Activated naive CD4-positive, alpha-beta T cell treated with anti-CD3 and anti-CD28 coated beads for 36 hours (primary cell): ENCODE measurements at regions not wholly inside any gene's neighbourhood (a gene's known extent, or its start where the extent isn't known, plus 50 kb on each side); places are given as distances from the start of the nearest gene placed in this dataset.

Source experiments
- CTCF ChIA-PET: fragments of 350-600 bp; sonication (Branson Sonifier 250); formaldehyde crosslinking; loops from one replicate; lab custom pipeline; 2021; ENCODE audit warnings: antibody characterized with exemption; lab: Charles Lee
- DNase-seq: peaks from one replicate; pipeline ENCODE4 v3.0.0-alpha.2; 2020
- H3K27ac Mint-ChIP-seq: one replicate; pipeline ENCODE4 v1.8.0; 2021; ENCODE audit warnings: mild to moderate bottlenecking, mixed read lengths
- H3K27me3 Mint-ChIP-seq: one replicate; pipeline ENCODE4 v1.8.0; 2021; ENCODE audit warnings: low read depth, mixed read lengths
- H3K36me3 Mint-ChIP-seq: one replicate; pipeline ENCODE4 v1.8.0; 2021; ENCODE audit warnings: low read depth, mixed read lengths
- H3K4me1 Mint-ChIP-seq: one replicate; pipeline ENCODE4 v1.8.0; 2021; ENCODE audit warnings: low read depth, mixed read lengths
- H3K4me3 Mint-ChIP-seq: one replicate; pipeline ENCODE4 v1.8.0; 2021; ENCODE audit warnings: mild to moderate bottlenecking, moderate library complexity, mixed read lengths
- H3K9me3 Mint-ChIP-seq: one replicate; pipeline ENCODE4 v1.8.0; 2021; ENCODE audit warnings: mixed read lengths
- intact Hi-C: fragments of 100-400 bp; cut with micrococcal nuclease; formaldehyde crosslinking; loops from one replicate; pipeline ENCODE4 v1.15.1; 2023

- Mint-ChIP-seq H3K36me3 (no peaks in the 10 kb centered on the region), H3K4me1 (no peaks in the 10 kb centered on the region), H3K4me3 (no peak overlapping the region), H3K9me3 (no peaks in the 10 kb centered on the region), H3K27ac (no peak overlapping the region), H3K27me3 (peaks cover 18% of the 10 kb centered on the region)
- CTCF ChIA-PET, result no interaction called here
- intact Hi-C loops, result no loop called here
- DNase-seq, result no peak
Measured at GRCh38 chr12:58356794-58357193, 415.4 kb downstream of the ATP23 start.

- H3K4me3 Mint-ChIP-seq, result no peak overlapping the region
- H3K36me3 Mint-ChIP-seq, result no peaks in the 10 kb centered on the region
- H3K9me3 Mint-ChIP-seq, result no peaks in the 10 kb centered on the region
- H3K27ac Mint-ChIP-seq, result no peak overlapping the region
- peaks cover 16% of the 10 kb centered on the region for H3K27me3 Mint-ChIP-seq
- DNase-seq, result no peak
- no peaks in the 10 kb centered on the region for H3K4me1 Mint-ChIP-seq
- CTCF ChIA-PET, result no interaction called here
- intact Hi-C loops, result no loop called here
Measured at GRCh38 chr12:58357511-58357910, 416.1 kb downstream of the ATP23 start.

GRCh38 chr12:58358369-58358768 lies 417.0 kb downstream of the ATP23 start:
- H3K36me3 Mint-ChIP-seq, result no peaks in the 10 kb centered on the region
- CTCF ChIA-PET, result no interaction called here
- no peaks in the 10 kb centered on the region for H3K4me1 Mint-ChIP-seq
- intact Hi-C loops, result no loop called here
- DNase-seq, result no peak
- no peak overlapping the region for H3K4me3 Mint-ChIP-seq
- no peaks in the 10 kb centered on the region for H3K9me3 Mint-ChIP-seq
- H3K27ac Mint-ChIP-seq, result no peak overlapping the region
- peaks cover 13% of the 10 kb centered on the region for H3K27me3 Mint-ChIP-seq

- Mint-ChIP-seq H3K27me3 (peaks cover 8% of the 10 kb centered on the region), H3K4me3 (no peak overlapping the region), H3K9me3 (no peaks in the 10 kb centered on the region), H3K27ac (no peak overlapping the region), H3K36me3 (no peaks in the 10 kb centered on the region), H3K4me1 (no peaks in the 10 kb centered on the region)
- CTCF ChIA-PET, result interaction anchor here (0.6 kb wide), 1 partner anchor 17 kb away, joined by 3 read pairs; no protein-coding TSS in a partner anchor
- DNase-seq, result no peak
- intact Hi-C loops, result no loop called here
Measured at GRCh38 chr12:58359084-58359483, 417.7 kb downstream of the ATP23 start.

GRCh38 chr12:58361056-58361455 lies 419.7 kb downstream of the ATP23 start:
- Mint-ChIP-seq H3K36me3 (no peaks in the 10 kb centered on the region), H3K4me3 (no peak overlapping the region)

GRCh38 chr12:58363971-58364370 lies 422.6 kb downstream of the ATP23 start:
- CTCF ChIA-PET, result no interaction called here
- Mint-ChIP-seq H3K27me3 (peaks cover 1% of the 10 kb centered on the region), H3K4me1 (no peaks in the 10 kb centered on the region), H3K4me3 (no peak overlapping the region), H3K27ac (no peak overlapping the region), H3K36me3 (no peaks in the 10 kb centered on the region), H3K9me3 (no peaks in the 10 kb centered on the region)
- no peak for DNase-seq
- intact Hi-C loops, result no loop called here

More at GRCh38 chr12:58361056-58361455, 419.7 kb downstream of the ATP23 start:
- no peaks in the 10 kb centered on the region for H3K4me1 Mint-ChIP-seq
- intact Hi-C loops, result no loop called here
- H3K9me3 Mint-ChIP-seq, result no peaks in the 10 kb centered on the region
- H3K27me3 Mint-ChIP-seq, result peaks cover 5% of the 10 kb centered on the region
- no peak for DNase-seq
- no peak overlapping the region for H3K27ac Mint-ChIP-seq
- CTCF ChIA-PET, result no interaction called here

- DNase-seq, result no peak
- CTCF ChIA-PET, result interaction anchor here (1.2 kb wide), 1 partner anchor 381 kb away, joined by 3 read pairs; no protein-coding TSS in a partner anchor
- Mint-ChIP-seq H3K27me3 (peaks cover 3% of the 10 kb centered on the region), H3K36me3 (no peaks in the 10 kb centered on the region), H3K9me3 (no peaks in the 10 kb centered on the region), H3K4me3 (no peak overlapping the region), H3K27ac (no peak overlapping the region), H3K4me1 (no peaks in the 10 kb centered on the region)
- intact Hi-C loops, result no loop called here
Measured at GRCh38 chr12:58364389-58365086, 423.2 kb downstream of the ATP23 start.

- intact Hi-C loops, result no loop called here
- H3K27me3 Mint-ChIP-seq, result peaks cover 3% of the 10 kb centered on the region
- no peak overlapping the region for H3K27ac Mint-ChIP-seq
- no peak overlapping the region for H3K4me3 Mint-ChIP-seq
- H3K36me3 Mint-ChIP-seq, result no peaks in the 10 kb centered on the region
- no peaks in the 10 kb centered on the region for H3K9me3 Mint-ChIP-seq
- no peak for DNase-seq
- no peaks in the 10 kb centered on the region for H3K4me1 Mint-ChIP-seq
- CTCF ChIA-PET, result interaction anchor here (1.2 kb wide), 1 partner anchor 381 kb away, joined by 3 read pairs; no protein-coding TSS in a partner anchor
Measured at GRCh38 chr12:58365087-58365390, 423.7 kb downstream of the ATP23 start.

- Mint-ChIP-seq H3K36me3 (no peaks in the 10 kb centered on the region), H3K27ac (no peak overlapping the region), H3K4me1 (no peaks in the 10 kb centered on the region), H3K4me3 (no peak overlapping the region), H3K9me3 (no peaks in the 10 kb centered on the region), H3K27me3 (peaks cover 2% of the 10 kb centered on the region)
- intact Hi-C loops, result no loop called here
- no peak for DNase-seq
- CTCF ChIA-PET, result interaction anchor here (0.8 kb wide), 1 partner anchor 26 kb away, joined by 4 read pairs; no protein-coding TSS in a partner anchor
Measured at GRCh38 chr12:58367041-58367440, 425.7 kb downstream of the ATP23 start.

- Mint-ChIP-seq H3K4me1 (no peaks in the 10 kb centered on the region), H3K9me3 (no peaks in the 10 kb centered on the region), H3K27ac (no peak overlapping the region), H3K36me3 (no peaks in the 10 kb centered on the region), H3K4me3 (no peak overlapping the region), H3K27me3 (peaks cover 2% of the 10 kb centered on the region)
- DNase-seq, result no peak
- intact Hi-C loops, result no loop called here
- CTCF ChIA-PET, result no interaction called here
Measured at GRCh38 chr12:58368001-58368400, 426.6 kb downstream of the ATP23 start.

- intact Hi-C loops, result no loop called here
- Mint-ChIP-seq H3K4me3 (no peak overlapping the region), H3K27ac (no peak overlapping the region), H3K27me3 (peaks cover 2% of the 10 kb centered on the region), H3K9me3 (no peaks in the 10 kb centered on the region), H3K36me3 (no peaks in the 10 kb centered on the region), H3K4me1 (no peaks in the 10 kb centered on the region)
- no peak for DNase-seq
- CTCF ChIA-PET, result no interaction called here
Measured at GRCh38 chr12:58369576-58369975, 428.2 kb downstream of the ATP23 start.

- H3K4me1 Mint-ChIP-seq, result no peaks in the 10 kb centered on the region
- intact Hi-C loops, result no loop called here
- DNase-seq, result no peak
- H3K27me3 Mint-ChIP-seq, result peaks cover 2% of the 10 kb centered on the region
- CTCF ChIA-PET, result no interaction called here
- no peak overlapping the region for H3K4me3 Mint-ChIP-seq
- H3K36me3 Mint-ChIP-seq, result no peaks in the 10 kb centered on the region
- no peaks in the 10 kb centered on the region for H3K9me3 Mint-ChIP-seq
- H3K27ac Mint-ChIP-seq, result no peak overlapping the region
Measured at GRCh38 chr12:58372298-58372697, 430.9 kb downstream of the ATP23 start.

- CTCF ChIA-PET, result no interaction called here
- Mint-ChIP-seq H3K36me3 (no peaks in the 10 kb centered on the region), H3K4me1 (no peaks in the 10 kb centered on the region), H3K27ac (no peak overlapping the region), H3K4me3 (no peak overlapping the region), H3K27me3 (peaks cover 8% of the 10 kb centered on the region), H3K9me3 (no peaks in the 10 kb centered on the region)
- intact Hi-C loops, result no loop called here
- no peak for DNase-seq
Measured at GRCh38 chr12:58378028-58378427, 436.7 kb downstream of the ATP23 start.
